ENCODE measurements at regions not wholly inside any gene's neighbourhood (a gene's known extent, or its start where the extent isn't known, plus 50 kb on each side); places are given as distances from the start of the nearest gene placed in this dataset.
"Not testable (repeated sequence)": the region's sequence is repeated elsewhere in the genome, so short reads cannot be mapped to it uniquely, and the experiment has no call there.

GRCh38 chr21:14040386-14040785 is 170.4 kb downstream of the LIPI start:
- no peak overlapping the region for H3K4me3 ChIP-seq (ENCODE audit: low read depth, low read length)
- TF ChIP-seq, protein P1, sequence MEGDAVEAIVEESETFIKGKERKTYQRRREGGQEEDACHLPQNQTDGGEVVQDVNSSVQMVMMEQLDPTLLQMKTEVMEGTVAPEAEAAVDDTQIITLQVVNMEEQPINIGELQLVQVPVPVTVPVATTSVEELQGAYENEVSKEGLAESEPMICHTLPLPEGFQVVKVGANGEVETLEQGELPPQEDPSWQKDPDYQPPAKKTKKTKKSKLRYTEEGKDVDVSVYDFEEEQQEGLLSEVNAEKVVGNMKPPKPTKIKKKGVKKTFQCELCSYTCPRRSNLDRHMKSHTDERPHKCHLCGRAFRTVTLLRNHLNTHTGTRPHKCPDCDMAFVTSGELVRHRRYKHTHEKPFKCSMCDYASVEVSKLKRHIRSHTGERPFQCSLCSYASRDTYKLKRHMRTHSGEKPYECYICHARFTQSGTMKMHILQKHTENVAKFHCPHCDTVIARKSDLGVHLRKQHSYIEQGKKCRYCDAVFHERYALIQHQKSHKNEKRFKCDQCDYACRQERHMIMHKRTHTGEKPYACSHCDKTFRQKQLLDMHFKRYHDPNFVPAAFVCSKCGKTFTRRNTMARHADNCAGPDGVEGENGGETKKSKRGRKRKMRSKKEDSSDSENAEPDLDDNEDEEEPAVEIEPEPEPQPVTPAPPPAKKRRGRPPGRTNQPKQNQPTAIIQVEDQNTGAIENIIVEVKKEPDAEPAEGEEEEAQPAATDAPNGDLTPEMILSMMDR (IDR thresholded peaks at IDR 0.05; ENCODE audit: insufficient read depth, low read depth, low read length): no peak
- DNase-seq (ENCODE audit: low read depth): no peak

GRCh38 chr21:14028619-14029018 is 182.1 kb downstream of the LIPI start:
- peak; percentile 85 for DNase-seq (ENCODE audit: low read depth)
- H3K4me3 ChIP-seq (ENCODE audit: low read depth, low read length): peak overlapping the region; percentile 74

DNA sequence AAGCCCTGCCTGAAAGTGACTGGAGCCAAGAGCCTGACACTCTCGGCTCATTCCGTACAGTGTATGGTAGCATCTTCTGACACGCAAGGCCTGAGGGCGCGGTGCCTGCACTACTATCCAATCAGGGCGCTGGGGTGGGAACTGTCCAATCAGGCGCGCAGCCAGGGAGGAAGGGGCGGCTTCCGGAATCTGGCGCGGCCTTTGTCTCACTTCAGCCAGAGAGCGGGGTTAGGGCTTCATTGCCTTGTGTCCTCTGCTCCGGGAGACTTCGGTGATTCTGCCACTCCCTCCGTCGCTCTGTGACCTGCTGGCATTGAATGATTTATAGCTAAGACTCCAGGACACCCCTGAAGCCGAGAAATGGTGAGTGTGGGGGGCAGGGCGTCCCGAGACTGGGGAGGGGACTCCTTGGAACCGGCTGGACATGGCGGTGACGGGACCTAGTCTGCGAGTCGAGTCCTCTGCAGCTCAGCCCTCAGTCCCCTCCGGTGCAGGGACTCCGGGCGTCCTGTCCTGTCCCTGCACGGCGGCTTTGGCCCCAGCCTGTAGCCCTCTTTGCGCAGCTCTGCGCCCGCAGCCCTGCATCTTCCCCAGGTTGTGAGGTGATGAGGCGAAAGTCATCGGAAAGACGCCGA is 183.4 kb downstream of the LIPI start:
- DNase-seq (ENCODE audit: low read depth): peak; percentile 93
- peak overlapping the region; percentile 74 for H3K4me3 ChIP-seq (ENCODE audit: low read depth, low read length)

GRCh38 chr21:14020108-14020507 is 190.6 kb downstream of the LIPI start:
- not testable (repeated sequence) for DNase-seq (ENCODE audit: low read depth); H3K4me3 ChIP-seq (ENCODE audit: low read depth, low read length)

DNA sequence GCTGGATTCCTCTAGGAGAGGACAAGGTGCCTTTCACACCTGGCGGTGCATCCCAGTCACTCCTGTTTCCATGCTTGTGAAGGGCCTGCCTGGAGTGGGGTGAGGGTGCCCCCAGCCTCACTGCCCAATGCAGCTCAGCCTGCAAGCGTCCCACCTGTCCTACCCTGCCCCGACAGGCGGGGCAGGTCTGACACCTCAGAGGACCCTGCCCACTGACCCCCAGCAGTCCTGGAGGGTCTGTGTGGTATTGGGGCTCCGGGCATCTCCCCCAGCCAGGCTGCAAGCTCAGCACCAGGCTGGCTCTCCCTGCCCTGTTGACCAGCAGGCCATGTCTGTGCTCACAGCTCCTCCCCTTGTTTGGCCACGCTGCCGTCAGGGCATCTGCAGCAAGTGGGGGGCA is 194.9 kb downstream of the LIPI start:
- DNase-seq (ENCODE audit: low read depth); H3K4me3 ChIP-seq (ENCODE audit: low read depth, low read length): not testable (repeated sequence)

DNA sequence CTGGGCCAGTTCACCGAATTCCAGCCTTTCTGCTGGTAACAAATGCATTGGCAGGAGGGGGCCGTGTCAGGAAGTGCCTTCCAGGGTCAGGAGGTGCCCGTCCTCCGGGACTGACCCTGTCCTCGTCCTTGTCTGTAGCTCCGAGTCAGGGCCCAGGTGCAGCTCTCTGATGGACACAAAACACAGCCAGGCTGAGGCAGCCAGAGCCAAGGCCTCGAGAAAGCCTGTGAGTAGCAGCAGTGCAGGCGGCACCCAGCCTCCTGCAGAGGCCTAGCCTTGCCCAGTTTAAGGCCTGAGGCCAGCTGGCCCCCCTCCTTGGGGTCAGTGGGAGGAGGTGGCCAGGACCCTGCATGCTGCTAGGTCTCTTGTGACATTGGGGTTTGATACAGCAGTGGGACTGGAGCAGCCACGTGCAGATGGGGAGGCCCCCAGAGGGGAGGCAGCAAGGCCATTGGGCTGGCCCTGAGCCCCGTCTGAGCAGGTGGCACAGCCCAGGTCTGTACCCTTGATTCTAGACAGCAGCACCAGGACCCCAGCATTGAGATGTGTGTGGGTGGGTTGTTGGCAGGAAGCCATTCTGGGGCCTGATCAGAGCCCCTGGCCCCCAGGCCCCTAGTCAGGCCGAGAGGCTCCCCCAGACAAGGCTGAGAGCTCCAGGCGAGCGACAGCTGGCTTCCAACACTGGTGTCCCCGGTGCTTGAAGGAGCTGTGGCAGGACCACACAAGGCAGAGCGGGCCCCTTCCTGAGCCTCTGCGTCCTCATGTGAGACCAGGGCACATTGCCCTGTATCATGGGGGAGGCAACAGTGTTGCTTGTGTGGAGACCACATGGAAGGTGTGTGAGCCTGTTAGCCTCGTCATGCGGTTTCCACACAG is 196.9 kb downstream of the LIPI start:
- H3K4me3 ChIP-seq (ENCODE audit: low read depth, low read length); DNase-seq (ENCODE audit: low read depth): not testable (repeated sequence)

GRCh38 chr21:14013056-14013603 is 197.6 kb downstream of the LIPI start:
- DNase-seq (ENCODE audit: low read depth): no peak
- TF ChIP-seq, protein P1 (IDR thresholded peaks at IDR 0.05; ENCODE audit: insufficient read depth, low read depth, low read length): no peak
- H3K4me3 ChIP-seq (ENCODE audit: low read depth, low read length): no peak overlapping the region

DNA sequence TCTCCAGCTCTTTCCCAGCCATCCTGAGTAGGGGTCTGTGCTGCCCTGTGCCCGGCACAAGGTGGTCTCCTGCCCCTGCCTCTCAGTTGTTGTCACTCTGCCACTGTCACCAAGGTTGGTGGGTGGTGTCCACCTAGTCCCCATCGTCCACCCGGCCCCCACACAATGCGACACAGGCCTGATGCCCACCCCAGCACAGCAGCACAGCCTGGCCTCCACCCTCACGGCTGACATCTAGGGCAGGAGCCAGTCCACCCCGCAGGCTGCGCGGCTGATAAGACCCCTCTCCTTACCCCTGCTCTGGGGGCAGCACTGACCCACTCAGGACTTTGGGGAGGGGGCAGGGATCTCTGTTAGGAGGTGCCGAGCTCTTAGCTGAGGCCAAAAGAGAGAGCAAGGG is 198.3 kb downstream of the LIPI start:
- DNase-seq (ENCODE audit: low read depth): no peak
- H3K4me3 ChIP-seq (ENCODE audit: low read depth, low read length): no peak overlapping the region
- TF ChIP-seq, protein P1 (IDR thresholded peaks at IDR 0.05; ENCODE audit: insufficient read depth, low read depth, low read length): no peak

- DNase-seq (ENCODE audit: low read depth); H3K4me3 ChIP-seq (ENCODE audit: low read depth, low read length): not testable (repeated sequence)
These were observed 199.0 kb downstream of the LIPI start for GRCh38 chr21:14011751-14012150.

DNA sequence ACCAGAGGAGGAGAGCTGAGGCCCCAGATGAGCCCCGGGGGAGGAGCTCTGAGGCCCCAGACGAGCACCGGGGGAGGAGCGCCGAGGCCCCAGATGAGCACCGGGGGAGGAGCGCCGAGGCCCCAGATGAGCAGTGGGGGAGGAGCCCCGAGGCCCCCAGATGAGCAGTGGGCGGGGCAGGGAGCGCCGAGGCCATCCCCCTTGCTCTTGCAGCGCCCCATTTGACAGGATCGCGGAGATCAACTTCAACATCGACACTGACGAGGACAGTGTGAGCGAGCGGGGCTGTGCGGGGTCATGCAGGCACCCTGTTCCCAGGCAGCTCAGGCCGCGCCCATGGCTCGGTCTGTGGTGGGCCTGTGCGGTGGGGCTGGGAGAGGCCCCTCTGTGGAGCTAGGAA is 199.6 kb downstream of the LIPI start:
- not testable (repeated sequence) for DNase-seq (ENCODE audit: low read depth); H3K4me3 ChIP-seq (ENCODE audit: low read depth, low read length)

All from fibroblast of villous mesenchyme (primary cell).